ENCODE measurements at regions not wholly inside any gene's neighbourhood (a gene's known extent, or its start where the extent isn't known, plus 50 kb on each side); places are given as distances from the start of the nearest gene placed in this dataset.

DNA sequence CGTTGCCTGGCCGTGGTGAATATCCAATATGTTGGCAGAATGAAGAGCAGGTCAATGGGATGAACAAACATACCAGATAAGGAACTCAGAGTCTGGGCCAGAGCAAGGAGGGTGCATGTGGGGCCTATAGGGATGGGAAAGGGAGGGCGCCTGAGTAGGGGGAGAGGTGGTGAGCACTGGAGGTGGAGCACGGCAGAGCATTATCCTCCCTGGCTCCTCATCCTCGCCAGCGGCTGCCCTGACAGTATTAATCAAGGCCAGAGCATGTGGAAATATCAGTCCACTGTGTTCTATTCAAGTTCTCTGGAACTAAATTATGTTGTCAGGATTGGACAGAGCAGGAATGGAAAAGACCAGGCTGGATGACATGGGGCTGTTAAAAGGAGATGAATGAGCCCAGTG lies 254.8 kb upstream of the ZMIZ1 start:
- no peak for DNase-seq

DNA sequence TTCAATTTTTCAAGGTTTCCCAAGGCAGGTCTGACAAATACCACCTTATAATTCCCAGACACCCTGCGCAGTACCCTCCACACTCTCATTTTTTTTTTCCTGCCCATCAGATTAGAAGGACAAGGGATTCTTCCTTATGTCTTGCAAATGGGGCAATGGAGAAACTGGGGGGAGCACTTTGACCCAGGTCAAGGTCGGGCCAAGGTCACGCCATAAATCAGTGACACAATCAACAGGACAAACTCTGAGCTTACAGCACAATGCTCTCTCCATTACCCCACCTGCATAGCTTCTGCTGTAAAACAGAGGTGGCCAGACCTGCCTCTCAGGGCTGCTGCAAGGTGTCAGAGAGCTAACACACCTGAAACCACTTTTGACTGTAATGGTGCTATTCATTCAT lies 254.4 kb upstream of the ZMIZ1 start:
- no peak for DNase-seq

GRCh38 chr10:78815702-78816334 lies 252.9 kb upstream of the ZMIZ1 start:
- no peak for DNase-seq

DNA sequence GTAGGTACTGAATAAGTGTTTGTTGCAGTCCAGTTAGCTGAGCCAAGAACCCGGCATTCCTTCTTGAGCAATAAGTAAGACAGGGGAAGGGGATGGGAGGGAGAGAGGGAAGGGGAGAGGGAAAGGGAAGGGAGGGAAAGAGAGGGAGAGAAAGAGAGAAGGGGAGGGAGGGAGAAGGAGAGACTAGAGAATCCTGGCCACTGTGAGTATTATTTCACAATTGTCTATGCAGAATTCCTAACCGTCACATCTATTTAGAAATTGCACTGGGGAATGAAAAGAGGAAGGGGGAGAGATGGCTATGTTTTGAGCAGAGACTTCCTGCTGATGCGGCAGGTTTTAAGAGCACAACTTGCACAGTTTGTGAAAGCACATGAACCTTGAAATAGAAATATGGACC lies 251.4 kb upstream of the ZMIZ1 start:
- DNase-seq: no peak

DNA sequence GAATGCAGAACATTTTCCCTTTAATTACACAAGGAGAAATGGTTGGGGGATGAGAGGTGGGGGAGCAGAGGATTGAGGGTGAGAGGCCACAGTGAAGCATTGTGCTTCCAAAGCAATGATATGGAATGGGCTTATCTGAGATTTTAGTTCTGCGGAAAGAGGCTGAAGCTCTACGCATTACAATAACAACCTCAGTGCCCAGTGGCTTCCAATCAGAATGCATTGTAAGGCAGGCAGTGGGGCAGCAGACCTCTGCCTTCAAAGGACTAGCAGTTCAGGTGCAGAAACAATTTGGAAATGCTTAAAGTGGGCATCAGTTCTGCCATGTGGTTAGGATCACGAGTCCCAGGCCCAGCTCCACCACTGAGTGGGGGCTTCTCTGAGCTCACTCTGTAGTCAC lies 251.0 kb upstream of the ZMIZ1 start:
- DNase-seq: no peak

DNA sequence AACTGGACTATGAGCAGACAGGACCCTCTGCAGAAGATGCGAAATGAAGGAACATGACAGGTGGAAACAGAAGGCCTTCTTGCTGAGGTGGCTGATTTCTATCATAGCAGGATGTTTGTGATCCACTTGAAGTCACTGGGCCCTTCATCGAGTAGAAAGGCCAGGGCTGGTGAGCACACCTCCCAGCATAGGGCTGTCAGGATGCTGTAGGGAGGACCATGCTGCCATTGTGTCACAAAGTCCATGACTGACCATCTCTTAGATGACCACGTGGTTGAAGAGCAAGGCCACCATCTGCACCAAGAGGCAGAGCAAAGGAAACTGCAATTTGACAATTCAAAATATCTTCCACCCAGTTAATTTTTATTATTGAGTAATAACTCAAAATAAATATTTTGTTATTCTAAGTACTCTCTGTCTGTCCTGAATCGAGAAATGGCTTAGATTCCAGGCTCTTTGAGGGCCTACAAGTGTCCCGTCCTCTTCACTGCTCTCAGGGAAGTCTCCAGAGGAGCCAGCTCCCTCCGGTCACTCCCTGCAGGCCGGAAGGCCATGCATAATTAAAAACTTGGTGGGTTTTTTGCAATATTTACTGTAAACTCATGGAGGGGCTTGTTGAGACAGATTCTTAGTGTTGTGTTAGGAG lies 249.3 kb upstream of the ZMIZ1 start:
- DNase-seq: no peak

- DNase-seq: no peak
Observed at GRCh38 chr10:78820007-78820362, 248.8 kb upstream of the ZMIZ1 start.

DNA sequence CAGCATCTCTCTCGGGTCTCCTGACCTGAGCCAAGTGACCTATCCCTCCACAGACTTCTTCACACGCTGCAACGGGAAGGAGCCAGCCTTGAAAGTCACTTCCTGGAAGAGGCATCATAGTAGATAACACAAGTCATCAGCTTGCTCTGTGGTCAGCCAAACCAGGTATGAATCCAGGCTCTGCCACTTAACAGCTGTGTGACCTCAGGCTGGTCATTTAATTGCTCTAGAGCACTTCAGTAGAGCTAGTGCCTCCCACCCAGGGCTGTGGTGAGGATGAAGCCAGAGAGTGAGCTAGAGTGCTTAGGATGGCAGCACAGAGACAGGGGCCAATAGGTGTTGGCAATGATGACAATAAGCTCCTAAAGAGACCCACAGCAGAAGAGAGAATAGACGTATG lies 247.7 kb upstream of the ZMIZ1 start:
- no peak for DNase-seq

DNA sequence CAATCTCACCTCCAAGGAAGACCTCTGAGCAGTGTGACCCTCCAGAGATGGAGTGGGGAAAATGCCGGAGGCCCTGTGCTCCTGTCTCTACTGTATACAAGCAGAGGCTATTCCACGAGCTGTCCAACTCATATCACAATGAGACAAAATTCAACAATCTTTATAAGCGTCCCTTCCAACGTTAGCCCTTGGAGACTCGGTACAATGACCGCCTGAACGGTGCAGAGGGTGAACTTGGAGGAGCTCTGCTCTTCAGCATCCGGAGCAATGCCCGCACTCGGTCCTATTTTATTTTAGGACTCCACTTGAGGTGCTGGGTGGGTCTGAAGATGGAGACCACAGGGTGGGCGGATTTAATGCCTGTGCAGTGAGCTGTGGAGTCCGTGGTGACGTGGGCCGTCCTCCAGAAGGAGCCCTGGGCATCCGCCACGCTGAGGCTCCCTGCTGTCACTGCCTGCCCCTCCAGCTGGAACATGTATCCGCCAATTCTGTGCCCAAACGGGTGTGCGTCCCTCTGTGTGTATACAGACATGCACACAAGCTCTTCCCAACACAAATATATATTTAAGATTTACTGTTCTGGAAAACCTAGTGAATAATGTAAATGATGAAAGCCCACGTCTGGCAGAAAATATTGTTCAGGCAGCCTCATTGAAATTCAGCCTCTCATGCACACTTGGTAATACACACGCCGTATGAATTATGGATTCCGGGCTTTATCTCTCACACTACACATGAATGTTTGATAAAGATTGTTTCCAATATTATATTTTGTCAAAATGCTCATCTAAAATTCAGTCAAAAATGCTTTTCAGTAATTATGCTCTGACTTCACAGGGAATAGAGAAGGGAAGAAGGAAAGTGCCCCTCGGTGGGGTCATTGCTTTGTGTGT lies 239.9 kb upstream of the ZMIZ1 start:
- DNase-seq: no peak

DNA sequence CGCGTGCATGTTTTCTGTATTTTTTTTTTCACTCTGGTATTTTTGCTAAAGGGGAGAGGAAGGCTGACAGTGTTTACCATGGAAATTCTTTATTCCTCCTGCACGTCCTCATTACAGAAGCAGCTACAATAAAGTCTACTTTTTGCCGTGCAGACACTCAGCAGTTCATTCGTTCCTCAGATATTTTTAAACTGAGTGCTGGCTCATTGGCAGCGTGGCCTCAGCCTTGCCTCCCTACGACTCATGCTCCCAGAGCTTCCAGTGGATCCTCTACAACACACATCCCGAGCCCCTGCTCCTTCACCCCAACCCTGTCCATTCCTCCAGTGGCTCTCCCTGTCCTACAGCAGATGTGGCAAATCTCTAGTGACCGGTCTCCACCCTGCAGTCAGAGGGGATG lies 239.2 kb upstream of the ZMIZ1 start:
- no peak for DNase-seq

DNA sequence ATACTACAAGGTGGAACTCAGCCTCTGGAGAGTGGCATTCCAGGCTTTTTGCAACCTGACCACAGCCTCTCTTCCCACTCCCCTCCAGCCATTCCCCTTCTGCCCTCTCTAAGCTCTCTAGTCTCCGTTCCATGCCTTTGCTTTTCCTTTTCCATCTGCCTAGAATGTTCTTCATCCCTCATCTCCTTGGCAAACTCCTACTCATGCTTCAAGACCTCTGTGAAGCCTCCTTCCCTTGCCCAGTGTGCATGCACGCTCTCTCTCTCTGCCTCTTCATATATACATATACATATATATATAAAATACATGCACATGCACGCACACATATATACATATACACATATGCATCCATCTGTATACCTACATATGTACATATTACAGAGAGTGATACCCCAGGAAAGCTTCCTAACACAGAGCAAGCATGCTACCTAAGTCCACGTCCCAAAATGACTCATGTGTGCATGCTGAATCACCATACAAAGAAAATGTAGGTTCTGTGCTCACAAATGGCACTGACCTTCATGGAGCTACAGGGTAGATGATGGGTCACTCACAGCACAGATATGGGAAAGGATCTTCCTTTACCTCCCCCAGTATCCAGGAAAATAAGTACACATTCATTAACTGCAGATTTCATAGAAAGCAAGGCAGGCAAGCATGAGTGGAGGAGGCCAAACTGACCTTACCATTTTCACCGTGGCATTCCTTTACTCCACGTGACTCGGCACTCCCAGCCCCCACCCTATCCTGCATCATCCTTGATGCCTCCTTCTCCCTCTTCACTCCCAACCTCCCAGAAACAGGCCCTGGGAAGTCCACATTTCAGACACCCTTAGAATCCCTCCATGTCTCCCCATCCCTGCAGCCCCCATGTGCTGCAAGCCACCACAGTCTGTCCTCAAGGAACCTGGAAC lies 238.4 kb upstream of the ZMIZ1 start:
- DNase-seq: no peak

- DNase-seq: no peak
Observed at GRCh38 chr10:78830976-78831375, 237.8 kb upstream of the ZMIZ1 start.

DNA sequence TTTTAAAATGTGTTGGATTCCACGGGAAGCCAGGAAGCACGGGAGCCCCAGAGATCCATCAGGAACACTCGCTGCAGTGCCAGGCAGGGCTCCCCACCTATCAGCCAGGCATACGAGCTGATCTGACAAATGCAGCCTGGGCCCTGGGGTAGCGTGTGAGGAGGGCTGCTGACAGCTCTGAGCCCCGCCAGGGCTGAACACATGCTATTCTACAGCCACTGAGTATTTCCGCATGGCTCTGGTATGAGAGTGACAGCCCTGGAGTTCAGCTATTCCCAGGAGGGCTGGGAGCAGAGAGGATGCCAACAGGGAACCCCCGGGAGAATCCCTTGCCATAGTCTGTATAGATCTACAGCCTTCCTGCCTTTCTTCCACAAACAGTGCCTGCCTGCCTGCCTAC lies 237.3 kb upstream of the ZMIZ1 start:
- DNase-seq: no peak

GRCh38 chr10:78832281-78832680 lies 236.5 kb upstream of the ZMIZ1 start:
- no peak for DNase-seq

DNA sequence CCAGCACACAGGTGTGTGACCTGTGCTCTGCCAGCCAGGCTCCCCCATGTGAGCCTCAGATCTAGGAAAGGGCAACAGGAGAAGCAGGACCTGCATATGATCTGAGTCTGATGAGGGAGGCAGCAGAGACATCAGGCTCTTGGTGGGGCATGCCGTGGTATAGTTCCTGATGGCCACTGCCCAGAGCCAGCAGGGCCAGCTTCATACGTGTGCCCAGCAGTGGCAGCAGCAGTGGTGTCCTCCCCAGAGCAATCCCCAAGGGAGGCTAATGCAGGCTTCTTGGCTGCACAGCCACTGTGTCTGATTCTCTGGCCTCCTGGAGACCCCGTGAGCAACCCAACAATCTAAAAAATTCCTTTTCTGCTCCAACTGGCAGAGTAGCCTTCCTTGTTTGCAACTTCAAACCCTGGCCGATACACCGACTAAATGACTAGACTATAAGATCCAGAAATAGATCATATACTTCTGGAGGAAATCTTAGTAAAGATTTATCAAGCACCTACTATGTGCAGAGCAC lies 230.6 kb upstream of the ZMIZ1 start:
- DNase-seq: no peak

DNA sequence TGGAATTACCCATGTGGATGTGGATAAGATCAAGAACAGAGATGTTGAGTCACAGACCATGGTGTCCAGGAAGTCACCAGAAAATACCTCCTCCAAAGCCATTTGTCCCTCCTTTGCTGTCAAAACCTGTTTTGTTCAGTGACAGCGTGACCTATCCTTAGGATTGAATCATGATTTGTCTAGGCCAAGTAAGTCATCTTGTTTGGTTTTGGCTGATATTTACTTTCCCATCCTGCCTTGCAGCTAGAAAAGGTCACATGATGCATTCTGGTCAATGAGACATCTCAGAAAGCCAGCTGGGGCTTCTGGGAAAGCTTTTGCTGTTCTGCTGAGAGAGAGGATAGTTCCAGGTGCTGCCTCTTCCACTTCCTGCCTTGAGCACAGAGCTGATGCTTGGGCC lies 225.3 kb upstream of the ZMIZ1 start:
- DNase-seq: no peak

DNA sequence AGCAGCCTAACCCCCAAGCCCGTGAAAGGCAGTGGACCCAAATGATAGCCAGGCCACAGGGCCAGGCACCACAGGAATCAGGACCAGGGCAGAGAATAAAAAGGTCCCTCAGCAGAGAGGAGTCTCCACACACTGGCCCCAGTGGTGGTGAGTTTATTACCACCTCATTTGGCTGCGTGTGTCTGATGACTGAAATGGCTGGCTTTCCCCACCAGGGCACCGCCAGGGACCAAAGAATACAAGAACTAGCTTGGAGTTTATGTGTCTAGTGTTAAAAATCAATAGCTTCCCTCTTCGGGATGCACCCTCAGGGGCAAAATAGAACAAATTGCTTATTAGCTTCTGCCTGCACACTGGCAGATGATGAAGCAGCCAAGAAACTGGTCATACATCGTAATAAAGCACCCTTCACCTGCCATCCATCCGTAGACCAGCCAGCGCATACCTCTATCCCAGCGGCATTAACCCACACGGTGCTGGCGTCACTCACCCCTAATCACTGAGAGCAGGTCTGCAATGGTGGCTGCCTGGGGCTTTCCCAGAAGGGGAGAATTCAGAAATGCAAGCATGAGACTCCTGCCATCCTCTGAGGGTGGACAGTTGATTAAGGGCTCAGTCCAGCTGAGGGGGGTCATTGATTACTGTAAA lies 223.7 kb upstream of the ZMIZ1 start:
- peak; percentile 8 for DNase-seq

- DNase-seq: no peak
Observed at GRCh38 chr10:78846071-78846470, 222.7 kb upstream of the ZMIZ1 start.

DNA sequence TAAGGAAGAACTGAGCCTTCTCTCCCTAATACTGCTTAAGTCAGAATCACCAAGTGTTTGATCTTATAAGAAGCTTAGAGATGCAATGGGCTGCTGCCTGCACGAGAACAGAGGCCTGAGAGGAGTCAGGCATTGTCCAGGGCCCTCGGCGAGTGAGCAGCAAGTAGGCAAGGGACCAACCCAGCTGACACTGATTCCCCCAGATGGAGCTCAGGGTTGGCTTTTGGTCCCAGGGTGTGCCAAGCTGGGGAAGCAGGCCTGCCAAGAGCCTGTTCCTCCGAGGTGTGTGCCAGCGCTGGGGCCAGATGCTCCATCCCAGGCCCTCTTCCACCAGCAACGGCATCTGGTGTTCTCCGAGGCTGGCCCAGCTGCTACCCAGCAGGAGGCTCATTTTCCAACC lies 222.0 kb upstream of the ZMIZ1 start:
- DNase-seq: no peak

GRCh38 chr10:78847485-78847884 lies 221.3 kb upstream of the ZMIZ1 start:
- DNase-seq: no peak

GRCh38 chr10:78849115-78849514 lies 219.7 kb upstream of the ZMIZ1 start:
- no peak for DNase-seq

DNA sequence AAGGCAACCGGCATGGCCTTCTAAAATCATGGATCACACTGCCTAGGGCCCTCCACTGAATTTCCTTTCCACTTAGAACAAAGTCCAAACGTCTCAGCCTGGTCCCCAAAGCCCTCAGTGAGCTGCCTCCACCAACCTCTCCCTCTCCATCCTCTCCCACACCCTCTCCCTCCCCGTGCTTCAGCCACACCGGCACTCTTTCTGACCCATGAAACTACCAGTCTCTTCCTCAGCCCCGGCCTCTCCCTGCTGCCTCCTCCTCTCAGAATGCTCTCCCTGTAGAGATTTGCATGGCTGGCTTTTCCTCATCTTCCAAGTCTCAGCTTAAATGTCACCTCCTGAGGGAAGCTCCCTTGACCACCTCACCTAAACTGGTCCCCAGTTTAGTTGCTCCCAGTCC lies 219.0 kb upstream of the ZMIZ1 start:
- DNase-seq: no peak

All from NCI-H187 treated with DMSO at 0.1 percent for 48 hours (cell line).